Naive B cell (primary cell): ENCODE measurements at regions not wholly inside any gene's neighbourhood (a gene's known extent, or its start where the extent isn't known, plus 50 kb on each side); places are given as distances from the start of the nearest gene placed in this dataset.

Experiments used
- ATAC-seq, 2 donors: fragments of 150-1000 bp; cut with Tn5 transposase; 2 replicates each; pipeline ENCODE4 v1.10.0; 2021; ENCODE audit warnings: low read depth in 2 of 2, mild to moderate bottlenecking in 2 of 2, moderate library complexity in 2 of 2
- DNase-seq: peaks from one replicate; pipeline ENCODE4 v3.0.0; 2022
- H3K27ac Mint-ChIP-seq, 6 donors: one replicate each; pipeline ENCODE4 v1.8.0; 2020 to 2022; ENCODE audit warnings: mild to moderate bottlenecking in 6 of 6, mixed read lengths in 6 of 6, moderate library complexity in 5 of 6, inconsistent platforms in 2 of 6
- H3K27me3 Mint-ChIP-seq, 3 donors: one replicate each; pipeline ENCODE4 v1.8.0; 2021 to 2022; ENCODE audit warnings: mixed read lengths in 3 of 3, mild to moderate bottlenecking in 1 of 3
- H3K36me3 Mint-ChIP-seq, 2 donors: one replicate each; pipeline ENCODE4 v1.8.0; 2020 to 2022; ENCODE audit warnings: mixed read lengths in 2 of 2, inconsistent platforms in 1 of 2, mild to moderate bottlenecking in 1 of 2
- H3K4me1 Mint-ChIP-seq, 3 donors: one replicate each; pipeline ENCODE4 v1.8.0; 2020 to 2022; ENCODE audit warnings: mixed read lengths in 3 of 3, inconsistent platforms in 1 of 3, mild to moderate bottlenecking in 1 of 3, moderate library complexity in 1 of 3
- H3K4me3 Mint-ChIP-seq, 8 donors: one replicate each; pipeline ENCODE4 v1.8.0; 2020 to 2022; ENCODE audit warnings: mild to moderate bottlenecking in 8 of 8, mixed read lengths in 8 of 8, moderate library complexity in 8 of 8, inconsistent platforms in 2 of 8
- H3K9me3 Mint-ChIP-seq, 7 donors: one replicate each; pipeline ENCODE4 v1.8.0; 2020 to 2022; ENCODE audit warnings: mixed read lengths in 7 of 7, mild to moderate bottlenecking in 5 of 7, inconsistent platforms in 2 of 7, moderate library complexity in 1 of 7

GRCh38 chr9:24416136-24416535, 129.6 kb downstream of the IZUMO3 start:
- no peaks in the 10 kb centered on the region for H3K36me3 Mint-ChIP-seq
- H3K27ac Mint-ChIP-seq, result no peak overlapping the region
- H3K9me3 Mint-ChIP-seq, result peaks cover 2 to 10% (median 6%) of the 10 kb centered on the region in 7 donors
- no peaks in the 10 kb centered on the region for H3K27me3 Mint-ChIP-seq
- H3K4me3 Mint-ChIP-seq, result no peak overlapping the region
- no peaks in the 10 kb centered on the region for H3K4me1 Mint-ChIP-seq
- no peak for DNase-seq
- no peak for ATAC-seq

- no peak for ATAC-seq
- no peak overlapping the region for H3K4me3 Mint-ChIP-seq
- no peaks in the 10 kb centered on the region for H3K36me3 Mint-ChIP-seq
- no peaks in the 10 kb centered on the region for H3K27me3 Mint-ChIP-seq
- H3K27ac Mint-ChIP-seq, result no peak overlapping the region
- peaks cover 2 to 14% (median 9%) of the 10 kb centered on the region in 7 donors for H3K9me3 Mint-ChIP-seq
- no peak for DNase-seq
- no peaks in the 10 kb centered on the region for H3K4me1 Mint-ChIP-seq
Measured at GRCh38 chr9:24413651-24414050, 132.0 kb downstream of the IZUMO3 start.

GRCh38 chr9:24398466-24398865, 147.2 kb downstream of the IZUMO3 start:
- H3K9me3 Mint-ChIP-seq, result peaks cover 0 to 15% (median 5%) of the 10 kb centered on the region in 7 donors
- H3K27ac Mint-ChIP-seq, result no peak overlapping the region
- H3K4me3 Mint-ChIP-seq, result no peak overlapping the region
- no peaks in the 10 kb centered on the region for H3K27me3 Mint-ChIP-seq
- ATAC-seq, result no peak
- no peaks in the 10 kb centered on the region for H3K36me3 Mint-ChIP-seq
- no peak for DNase-seq
- H3K4me1 Mint-ChIP-seq, result no peaks in the 10 kb centered on the region

- Mint-ChIP-seq H3K4me3 (no peak overlapping the region), H3K36me3 (no peaks in the 10 kb centered on the region), H3K27ac (no peak overlapping the region), H3K4me1 (no peaks in the 10 kb centered on the region), H3K9me3 (peaks cover 2 to 22% (median 4%) of the 10 kb centered on the region in 7 donors), H3K27me3 (no peaks in the 10 kb centered on the region)
- no peak for DNase-seq
- no peak for ATAC-seq
Measured at GRCh38 chr9:24391095-24391494, 154.6 kb downstream of the IZUMO3 start.

GRCh38 chr9:24385077-24385476, 160.6 kb downstream of the IZUMO3 start:
- ATAC-seq (no peak), DNase-seq (no peak)
- Mint-ChIP-seq H3K9me3 (peaks cover under 1 to 22% (median 2%) of the 10 kb centered on the region in 7 donors), H3K4me3 (no peak overlapping the region), H3K27me3 (no peaks in the 10 kb centered on the region), H3K36me3 (no peaks in the 10 kb centered on the region), H3K27ac (no peak overlapping the region), H3K4me1 (no peaks in the 10 kb centered on the region)

GRCh38 chr9:24382566-24382965, 163.1 kb downstream of the IZUMO3 start:
- H3K36me3 Mint-ChIP-seq, result no peaks in the 10 kb centered on the region
- H3K4me1 Mint-ChIP-seq, result no peaks in the 10 kb centered on the region
- H3K9me3 Mint-ChIP-seq, result peaks cover 0 to 31% (median 2%) of the 10 kb centered on the region in 7 donors
- H3K27me3 Mint-ChIP-seq, result no peaks in the 10 kb centered on the region
- no peak overlapping the region for H3K4me3 Mint-ChIP-seq
- no peak for ATAC-seq
- no peak overlapping the region for H3K27ac Mint-ChIP-seq
- no peak for DNase-seq

- Mint-ChIP-seq H3K4me3 (no peak overlapping the region), H3K36me3 (no peaks in the 10 kb centered on the region), H3K9me3 (peaks cover 0 to 27% (median 5%) of the 10 kb centered on the region in 7 donors), H3K27me3 (no peaks in the 10 kb centered on the region), H3K27ac (no peak overlapping the region), H3K4me1 (no peaks in the 10 kb centered on the region)
- ATAC-seq (no peak), DNase-seq (no peak)
Measured at GRCh38 chr9:24381205-24381604, 164.5 kb downstream of the IZUMO3 start.

- no peak overlapping the region for H3K27ac Mint-ChIP-seq
- H3K4me3 Mint-ChIP-seq, result no peak overlapping the region
- no peaks in the 10 kb centered on the region for H3K4me1 Mint-ChIP-seq
- H3K36me3 Mint-ChIP-seq, result no peaks in the 10 kb centered on the region
- H3K27me3 Mint-ChIP-seq, result no peaks in the 10 kb centered on the region
- peaks cover 10 to 33% (median 19%) of the 10 kb centered on the region in 7 donors for H3K9me3 Mint-ChIP-seq
- ATAC-seq, result no peak
- DNase-seq, result no peak
Measured at GRCh38 chr9:24359046-24359445, 186.7 kb downstream of the IZUMO3 start.

DNA sequence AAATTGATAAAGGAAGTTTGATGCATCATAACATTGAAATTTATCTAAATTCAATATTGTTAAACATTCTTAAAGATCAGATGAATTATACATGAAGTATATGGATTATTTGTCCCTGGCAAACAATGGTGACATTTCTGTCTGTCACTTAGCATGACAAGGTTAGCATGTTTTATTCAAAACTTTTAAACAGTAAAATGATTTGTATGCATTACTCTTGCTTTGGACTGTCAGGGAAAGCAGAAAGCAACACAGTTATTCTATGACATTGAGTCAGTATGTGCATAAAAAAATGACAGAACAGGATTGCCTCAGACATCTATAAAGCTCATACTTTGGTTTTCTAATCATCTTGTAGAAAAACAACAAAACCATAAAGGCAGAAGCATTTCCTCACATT, 193.7 kb downstream of the IZUMO3 start:
- ATAC-seq (no peak), DNase-seq (no peak)
- Mint-ChIP-seq H3K36me3 (no peaks in the 10 kb centered on the region), H3K4me3 (no peak overlapping the region), H3K9me3 (peaks cover 2 to 11% (median 7%) of the 10 kb centered on the region in 7 donors), H3K27me3 (no peaks in the 10 kb centered on the region), H3K4me1 (no peaks in the 10 kb centered on the region), H3K27ac (no peak overlapping the region)

DNA sequence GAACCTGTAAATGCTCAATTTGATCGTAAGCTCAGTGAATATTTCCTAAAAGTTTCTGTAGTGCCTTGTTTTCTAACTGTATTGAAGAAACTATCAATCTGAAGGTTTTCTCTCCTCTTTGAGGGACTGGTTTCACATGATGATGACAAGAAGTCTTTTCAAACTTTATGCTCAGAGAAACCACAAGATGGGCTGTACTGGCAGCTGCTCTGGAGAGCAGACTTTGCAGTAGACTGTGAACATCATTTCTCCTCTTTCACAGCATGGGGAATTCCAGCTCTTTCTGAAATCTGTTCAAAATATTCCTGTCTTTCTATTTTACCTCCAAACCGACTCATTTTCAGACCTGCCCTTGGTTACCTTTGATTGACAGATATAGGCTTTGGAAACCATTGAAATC, 194.4 kb downstream of the IZUMO3 start:
- Mint-ChIP-seq H3K4me1 (no peaks in the 10 kb centered on the region), H3K4me3 (no peak overlapping the region)
- no peak for DNase-seq

DNA sequence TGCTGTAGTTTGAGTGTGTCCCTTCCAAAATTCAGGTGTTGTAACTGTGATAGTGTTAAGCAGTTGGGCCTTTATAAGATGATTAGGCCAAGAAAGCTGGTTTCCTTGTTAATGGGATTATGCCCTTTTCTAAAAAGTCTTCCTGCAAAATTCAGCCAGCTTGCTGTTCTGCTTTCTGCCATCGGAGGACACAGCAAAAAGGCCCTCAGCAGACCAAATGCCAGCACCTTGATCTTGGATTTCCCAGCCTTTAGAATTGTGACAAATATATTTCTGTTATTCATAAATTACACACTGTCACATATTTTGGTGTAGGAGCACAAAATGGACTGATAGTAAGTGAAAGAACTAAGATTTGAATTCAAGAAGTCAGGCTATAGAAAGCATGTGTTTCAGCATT, 203.2 kb downstream of the IZUMO3 start:
- Mint-ChIP-seq H3K9me3 (peaks cover 0 to 14% (median 7%) of the 10 kb centered on the region in 7 donors), H3K36me3 (no peaks in the 10 kb centered on the region), H3K27me3 (no peaks in the 10 kb centered on the region), H3K4me1 (no peaks in the 10 kb centered on the region), H3K27ac (no peak overlapping the region), H3K4me3 (no peak overlapping the region)
- DNase-seq, result no peak
- ATAC-seq, result no peak

More for the DNA sequence above, 194.4 kb downstream of the IZUMO3 start:
- Mint-ChIP-seq H3K9me3 (peaks cover 2 to 12% (median 7%) of the 10 kb centered on the region in 7 donors), H3K27me3 (no peaks in the 10 kb centered on the region), H3K27ac (no peak overlapping the region), H3K36me3 (no peaks in the 10 kb centered on the region)
- no peak for ATAC-seq

DNA sequence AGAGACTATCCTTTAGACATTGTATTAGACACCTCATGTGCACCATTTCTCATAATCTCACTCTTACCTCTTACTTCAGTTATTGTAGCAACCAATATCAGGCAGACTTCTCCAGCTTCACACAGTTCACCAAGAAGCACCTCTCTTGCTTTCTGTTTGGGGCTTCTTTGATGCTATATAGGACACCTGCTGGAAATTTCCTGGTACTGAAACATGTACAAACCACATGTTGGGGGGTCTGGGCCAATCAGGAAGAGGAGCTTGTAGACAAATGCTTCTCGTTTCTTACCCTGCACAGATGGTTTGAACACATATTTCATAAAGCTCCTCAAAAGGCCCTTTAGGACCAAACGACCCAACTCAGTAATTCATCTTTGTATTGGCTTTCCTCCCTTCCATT, 212.1 kb downstream of the IZUMO3 start:
- H3K4me3 Mint-ChIP-seq, result no peak overlapping the region
- no peaks in the 10 kb centered on the region for H3K4me1 Mint-ChIP-seq
- no peak for ATAC-seq
- no peak overlapping the region for H3K27ac Mint-ChIP-seq
- H3K9me3 Mint-ChIP-seq, result peaks cover 0 to 8% (median 2%) of the 10 kb centered on the region in 7 donors
- H3K36me3 Mint-ChIP-seq, result no peaks in the 10 kb centered on the region
- no peaks in the 10 kb centered on the region for H3K27me3 Mint-ChIP-seq
- no peak for DNase-seq

DNA sequence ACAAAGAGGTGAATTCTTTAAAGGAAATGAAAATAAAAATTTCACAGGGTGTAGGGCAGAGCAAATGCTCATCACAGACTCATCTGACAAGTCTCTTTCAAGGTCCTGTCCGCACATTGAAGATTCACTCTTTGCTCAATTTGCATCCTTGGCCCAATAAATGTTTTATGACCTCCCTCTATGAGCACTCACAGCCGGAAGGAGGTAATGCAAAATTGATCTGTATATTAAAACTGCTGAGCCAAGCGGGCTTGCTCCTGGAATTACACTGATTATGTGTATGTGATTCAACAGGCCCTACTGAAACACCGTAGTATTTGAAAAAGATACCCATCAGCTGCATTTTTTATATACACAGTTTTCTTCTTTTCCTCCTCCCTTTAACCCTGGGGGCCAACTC, 246.8 kb downstream of the IZUMO3 start:
- no peaks in the 10 kb centered on the region for H3K4me1 Mint-ChIP-seq
- no peak overlapping the region for H3K27ac Mint-ChIP-seq
- no peaks in the 10 kb centered on the region for H3K27me3 Mint-ChIP-seq
- ATAC-seq (no peak), DNase-seq (no peak)
- no peaks in the 10 kb centered on the region for H3K36me3 Mint-ChIP-seq
- peaks cover 4 to 21% (median 11%) of the 10 kb centered on the region in 7 donors for H3K9me3 Mint-ChIP-seq
- no peak overlapping the region for H3K4me3 Mint-ChIP-seq

- Mint-ChIP-seq H3K27me3 (no peaks in the 10 kb centered on the region), H3K9me3 (peaks cover under 1 to 17% (median 6%) of the 10 kb centered on the region in 7 donors), H3K4me3 (no peak overlapping the region), H3K36me3 (no peaks in the 10 kb centered on the region), H3K27ac (no peak overlapping the region), H3K4me1 (no peaks in the 10 kb centered on the region)
- DNase-seq, result no peak
- ATAC-seq, result no peak
Measured at GRCh38 chr9:24297931-24298330, 247.8 kb downstream of the IZUMO3 start.

DNA sequence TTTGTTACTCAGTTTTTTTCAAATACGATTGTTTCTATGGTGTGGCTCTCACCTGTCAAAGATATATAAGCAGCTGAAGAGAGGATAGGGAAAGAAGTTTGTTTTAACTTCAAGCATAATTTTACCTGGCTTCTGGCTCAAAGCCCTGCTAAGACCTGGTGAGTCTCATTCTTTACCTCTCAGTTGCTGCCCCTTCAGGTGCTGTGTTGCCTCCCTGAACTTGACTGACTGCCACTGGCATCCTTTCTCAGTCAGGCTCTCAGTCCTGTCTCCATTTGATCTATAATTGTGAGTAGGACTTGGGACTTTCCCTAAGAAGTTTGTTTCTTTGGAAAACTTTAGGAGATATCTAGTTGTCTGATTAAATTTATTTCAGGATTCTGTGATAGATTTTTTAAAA, 249.6 kb downstream of the IZUMO3 start:
- H3K36me3 Mint-ChIP-seq, result no peaks in the 10 kb centered on the region
- no peak overlapping the region for H3K27ac Mint-ChIP-seq
- H3K9me3 Mint-ChIP-seq, result peaks cover 2 to 19% (median 8%) of the 10 kb centered on the region in 7 donors
- H3K4me3 Mint-ChIP-seq, result no peak overlapping the region
- no peak for DNase-seq
- no peak for ATAC-seq
- no peaks in the 10 kb centered on the region for H3K27me3 Mint-ChIP-seq
- no peaks in the 10 kb centered on the region for H3K4me1 Mint-ChIP-seq
